Urinary bladder (tissue), 3 donors: ENCODE measurements at regions not wholly inside any gene's neighbourhood (a gene's known extent, or its start where the extent isn't known, plus 50 kb on each side); places are given as distances from the start of the nearest gene placed in this dataset.

Experiments used
- DNase-seq: peaks from one replicate; pipeline ENCODE4 v3.0.0-alpha.2; 2015; ENCODE audit errors: extremely low spot score
- H3K27ac ChIP-seq: one replicate; pipeline ENCODE4 v1.5.1; 2013; ENCODE audit warnings: low read depth, mild to moderate bottlenecking, moderate library complexity
- H3K36me3 ChIP-seq: one replicate; pipeline ENCODE4 v1.6.1; 2013; ENCODE audit warnings: mild to moderate bottlenecking, moderate library complexity; ENCODE audit not compliant: insufficient read depth
- H3K4me1 ChIP-seq: one replicate; pipeline ENCODE4 v1.6.1; 2013; ENCODE audit warnings: mild to moderate bottlenecking, moderate library complexity; ENCODE audit not compliant: insufficient read depth
- H3K4me3 ChIP-seq: one replicate; pipeline ENCODE4 v1.5.1; 2013; ENCODE audit warnings: low read depth, low read length
- WGBS: extraction: QIAGEN DNeasy Blood & Tissue Kit; methylation state at CpG from one replicate; pipeline ENCODE4 v1.1.7; 2013; 5-methylcytosine and 5-hydroxymethylcytosine counted together
- donor health status: healthy with polysubstance abuse.
- donor health status: healthy.

DNA sequence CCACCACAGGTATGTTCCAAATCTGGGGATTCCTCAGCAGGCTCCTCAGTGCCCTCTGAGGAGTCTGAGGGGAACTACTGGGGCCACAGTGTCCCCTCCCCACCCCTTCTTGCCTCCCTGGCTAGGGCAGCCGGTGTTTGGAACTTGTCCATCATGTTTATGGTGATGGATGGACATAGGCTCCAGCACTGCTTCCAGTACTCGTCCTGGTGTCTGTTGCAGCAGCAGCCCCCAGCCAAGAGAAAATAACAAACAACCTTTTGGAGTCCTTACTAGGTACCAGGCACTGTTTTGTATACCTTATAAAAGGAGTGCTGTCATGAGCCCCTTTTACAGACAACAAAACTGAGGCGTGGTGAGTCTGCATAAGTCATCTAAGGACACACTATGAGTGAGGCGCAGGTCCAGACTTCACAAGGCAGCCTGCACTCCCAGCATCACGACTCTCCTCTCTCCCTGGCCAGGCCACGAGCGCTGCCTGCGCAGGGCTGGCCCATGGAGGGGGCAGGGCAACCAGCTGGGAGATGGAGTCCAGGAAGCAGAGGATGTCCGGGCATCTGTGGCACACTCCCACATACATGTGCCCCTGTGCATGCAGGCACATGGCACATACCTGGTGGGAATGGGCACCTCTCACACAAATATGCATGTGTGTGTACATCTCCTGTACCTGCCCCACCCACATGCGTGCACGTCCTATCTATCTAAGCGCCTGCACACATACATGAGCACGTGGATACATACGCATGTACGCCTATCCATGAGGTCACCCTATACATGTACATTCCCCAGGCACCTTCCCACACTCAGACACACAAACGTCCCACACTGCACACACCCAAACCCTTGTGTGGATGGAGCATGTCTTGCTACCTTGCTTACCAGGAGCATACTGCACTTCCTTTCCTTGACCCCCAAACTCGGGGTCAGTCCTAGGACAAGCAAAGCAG lies 152.7 kb downstream of the VEGFA start:
- no peak overlapping the region for H3K4me3 ChIP-seq
- no peaks in the 10 kb centered on the region for H3K4me1 ChIP-seq
- 90% methylated on average over 17 of the region's 17 CpGs for WGBS
- H3K27ac ChIP-seq = no peak overlapping the region
- no peak for DNase-seq
- no peaks in the 10 kb centered on the region for H3K36me3 ChIP-seq

DNA sequence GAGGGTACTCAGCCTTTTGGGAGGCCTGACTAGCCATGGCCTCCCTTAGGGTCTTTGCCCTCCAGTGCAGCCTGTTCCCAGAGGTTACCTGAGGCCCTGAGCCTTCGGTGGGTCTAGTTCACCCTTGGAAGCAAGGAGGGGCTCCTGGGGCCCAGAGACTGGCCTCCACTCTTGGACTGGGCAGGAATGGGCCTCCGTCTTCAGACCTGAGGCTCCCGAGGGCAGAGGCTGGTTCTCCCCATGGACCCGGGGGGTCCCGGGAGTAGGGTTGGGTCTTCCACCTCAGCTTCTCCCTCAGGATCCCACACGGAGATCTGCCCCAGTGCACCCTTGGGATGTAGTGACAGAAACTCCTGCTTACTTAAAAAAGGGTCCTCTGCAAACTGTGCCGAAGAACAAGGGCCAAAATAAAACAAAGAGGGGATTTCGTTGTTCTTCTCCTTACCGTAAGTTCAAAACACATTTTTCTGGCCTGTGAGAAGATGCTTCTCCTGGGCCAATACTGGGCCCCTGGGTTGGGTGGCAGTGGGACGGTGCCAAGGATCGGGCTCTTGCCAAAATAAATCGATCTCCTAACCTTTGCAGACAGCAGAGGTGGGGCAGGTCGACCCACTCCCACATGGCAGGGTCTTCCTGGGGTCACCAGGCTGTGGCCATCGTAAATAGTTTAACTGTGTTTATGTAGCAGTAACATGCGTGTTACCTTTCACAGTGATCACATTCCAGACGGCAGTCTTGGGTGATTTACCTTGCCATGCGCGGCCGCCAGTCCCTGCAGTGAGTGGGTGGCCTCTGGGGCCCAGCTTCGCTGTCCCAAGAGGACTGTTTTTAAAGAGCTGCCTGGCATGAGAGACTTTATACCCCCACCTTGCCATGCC lies 151.8 kb downstream of the VEGFA start:
- H3K27ac ChIP-seq = no peak overlapping the region
- H3K4me3 ChIP-seq = no peak overlapping the region
- WGBS = 91% methylated on average over 20 of the region's 20 CpGs
- H3K4me1 ChIP-seq = no peaks in the 10 kb centered on the region
- no peaks in the 10 kb centered on the region for H3K36me3 ChIP-seq
- no peak for DNase-seq

DNA sequence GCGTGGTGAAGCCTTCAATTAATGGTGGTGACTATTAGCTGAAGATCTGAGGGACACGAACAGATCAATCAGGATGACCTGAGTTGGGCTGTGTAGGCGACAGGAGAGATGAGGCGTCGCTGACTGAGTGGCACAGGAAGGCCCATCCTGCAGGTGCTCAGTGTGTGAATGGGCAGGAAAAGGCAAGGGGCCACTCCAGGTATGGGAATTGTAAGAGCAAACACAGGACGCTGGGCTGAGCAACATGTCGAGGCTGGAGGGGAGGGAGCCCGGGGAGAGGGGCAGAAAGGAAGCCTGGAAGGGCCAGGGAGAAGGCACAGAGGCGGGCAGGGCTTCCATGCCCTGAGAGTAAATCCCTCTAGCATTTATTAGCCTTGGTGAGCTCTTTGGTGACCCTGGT lies 151.0 kb downstream of the VEGFA start:
- 91% methylated on average over 9 of the region's 9 CpGs for WGBS
- DNase-seq = no peak
- no peaks in the 10 kb centered on the region for H3K4me1 ChIP-seq
- no peak overlapping the region for H3K4me3 ChIP-seq
- H3K36me3 ChIP-seq = no peaks in the 10 kb centered on the region
- no peak overlapping the region for H3K27ac ChIP-seq

DNA sequence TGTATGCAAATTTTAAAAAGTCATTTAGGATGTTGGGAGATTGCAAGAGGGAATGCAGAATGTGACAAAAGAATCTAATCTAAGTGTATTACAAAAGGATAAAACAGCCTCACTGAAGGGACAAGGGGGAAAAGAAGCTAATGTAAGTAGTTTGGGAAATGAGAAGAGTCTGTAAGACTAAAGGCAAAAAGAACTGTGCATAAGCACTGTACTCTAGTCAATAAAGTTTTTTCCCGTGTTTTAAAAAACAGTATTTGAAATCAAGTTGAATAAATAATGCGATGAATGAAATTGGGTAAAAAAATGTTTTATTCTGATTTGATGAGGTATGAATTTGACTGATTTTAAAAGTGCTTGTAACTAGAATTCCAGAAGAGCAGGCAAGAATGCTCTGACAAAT lies 149.8 kb downstream of the VEGFA start:
- no peak overlapping the region for H3K4me3 ChIP-seq
- 95% methylated on average over 2 of the region's 2 CpGs for WGBS
- no peaks in the 10 kb centered on the region for H3K4me1 ChIP-seq
- H3K27ac ChIP-seq = no peak overlapping the region
- DNase-seq = no peak
- H3K36me3 ChIP-seq = no peaks in the 10 kb centered on the region

DNA sequence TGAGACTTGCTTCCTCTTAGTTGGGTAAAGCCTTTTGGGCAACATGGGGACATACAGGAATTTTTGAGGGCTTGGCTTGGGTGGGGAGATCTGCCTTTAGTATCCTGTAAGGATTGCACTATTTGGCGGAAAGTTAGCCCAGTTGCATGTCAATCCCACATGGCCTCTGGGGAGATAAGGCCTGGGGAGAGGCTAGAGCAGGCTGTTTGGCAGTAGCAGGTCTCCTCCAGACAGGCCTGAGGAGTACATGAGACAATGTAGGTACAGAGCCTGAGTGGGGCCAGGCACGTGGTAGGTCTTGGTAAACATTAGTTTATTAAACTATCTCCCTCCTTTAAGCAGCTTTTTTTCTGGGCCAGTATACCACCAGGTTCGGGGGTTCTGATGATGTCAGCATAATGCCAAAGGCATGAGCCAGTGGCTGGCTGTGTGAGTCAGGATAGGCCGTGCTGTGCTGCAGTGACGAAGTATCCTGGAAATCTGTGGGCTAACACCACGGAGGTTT lies 147.9 kb downstream of the VEGFA start:
- H3K36me3 ChIP-seq = no peaks in the 10 kb centered on the region
- H3K27ac ChIP-seq = peak overlapping the region; percentile 12
- H3K4me1 ChIP-seq = no peaks in the 10 kb centered on the region
- WGBS = 78% methylated on average over 6 of the region's 6 CpGs
- no peak overlapping the region for H3K4me3 ChIP-seq
- DNase-seq = no peak

DNA sequence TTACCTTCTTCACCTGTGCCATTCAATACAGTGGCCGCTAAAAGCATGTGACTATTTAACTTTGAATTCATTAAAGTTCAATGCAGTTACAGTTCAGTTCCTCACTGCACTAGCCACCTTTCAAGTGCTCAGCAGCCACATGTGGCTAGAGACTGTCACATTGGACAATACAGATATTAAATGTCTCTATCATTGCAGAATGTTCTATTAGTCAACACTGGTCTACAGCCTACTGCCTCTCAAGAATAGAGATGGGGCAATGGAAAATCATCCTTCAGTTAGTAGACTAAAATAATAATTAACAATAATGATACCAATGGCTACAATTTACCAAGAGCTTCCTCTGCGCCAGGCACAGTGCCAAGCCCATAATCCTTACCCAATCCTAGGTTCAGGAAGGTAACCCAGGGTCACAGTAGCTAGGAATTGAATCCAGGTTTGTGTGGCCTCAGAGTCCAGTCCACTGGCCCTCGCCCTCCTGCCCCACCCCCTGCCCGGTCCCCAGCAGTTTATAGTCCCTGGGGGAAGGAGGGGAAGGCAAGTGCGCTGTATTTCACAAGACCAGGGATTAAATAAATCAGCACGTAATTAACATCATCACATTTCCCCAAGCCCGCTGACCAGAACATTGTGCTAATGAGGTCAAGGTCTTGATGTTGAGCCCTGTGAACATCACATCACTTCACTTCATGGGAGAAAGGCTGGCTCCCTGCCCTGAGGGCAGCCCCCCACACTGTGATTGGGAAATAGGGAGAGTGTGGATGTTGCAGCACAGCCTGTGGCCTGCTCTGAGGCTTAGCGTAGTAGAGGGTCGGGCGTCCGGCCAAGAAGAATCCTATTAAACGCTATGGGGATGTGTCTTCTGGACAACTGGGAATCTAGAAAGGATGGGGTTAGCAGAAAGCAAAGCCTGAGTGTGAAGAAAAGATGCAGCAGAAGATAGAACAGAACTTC lies 147.2 kb downstream of the VEGFA start:
- Histone ChIP-seq H3K4me1 (no peaks in the 10 kb centered on the region), H3K36me3 (no peaks in the 10 kb centered on the region), H3K27ac (no peak overlapping the region), H3K4me3 (no peak overlapping the region)
- no peak for DNase-seq
- WGBS = 49% methylated on average over 12 of the region's 12 CpGs

DNA sequence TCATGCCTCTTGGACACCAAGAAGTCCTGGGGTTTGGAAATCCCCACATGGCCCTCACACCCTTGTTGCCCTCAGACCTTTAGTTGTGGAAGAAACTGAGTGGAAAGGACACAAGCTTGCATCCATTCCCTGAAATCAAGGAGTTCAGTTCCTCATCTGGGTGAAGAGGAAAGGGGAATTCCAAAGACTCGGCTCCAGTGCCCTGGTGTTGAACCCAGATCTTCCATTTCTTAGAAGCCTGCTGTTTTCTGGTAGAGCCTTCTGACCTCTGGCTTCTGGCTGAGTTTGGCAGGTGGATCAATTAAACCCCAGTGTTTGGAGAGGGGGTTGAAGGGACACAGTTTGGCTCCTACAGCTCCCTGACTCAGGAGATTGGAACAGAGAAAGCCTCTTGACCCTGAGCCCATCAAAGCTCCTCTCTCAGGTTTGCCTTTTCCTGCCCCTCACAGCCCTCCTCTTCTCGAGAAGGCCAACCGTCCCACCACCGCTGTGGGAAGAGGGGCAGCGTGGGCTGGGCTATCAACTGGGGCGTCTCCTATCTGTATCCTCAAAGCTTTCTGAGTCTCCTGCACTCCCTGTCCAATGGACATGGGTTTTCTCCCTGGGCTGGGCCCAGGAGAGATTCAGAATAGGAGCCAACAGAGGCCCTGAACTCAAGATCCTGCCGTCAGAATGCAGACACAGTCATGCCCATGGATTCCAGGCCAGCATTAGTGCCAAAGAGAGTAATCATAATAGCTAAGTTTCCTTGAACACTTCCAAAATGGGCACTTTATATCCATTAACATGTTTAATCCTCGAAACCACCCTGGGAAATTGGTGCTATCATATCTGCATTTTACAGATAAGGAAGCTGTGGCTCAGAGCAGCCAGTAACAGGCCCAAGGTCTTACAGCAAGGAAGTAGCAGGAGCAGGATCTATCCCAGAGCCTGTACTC lies 146.2 kb downstream of the VEGFA start:
- 91% methylated on average over 8 of the region's 8 CpGs for WGBS
- Histone ChIP-seq H3K27ac (no peak overlapping the region), H3K4me3 (no peak overlapping the region), H3K36me3 (no peaks in the 10 kb centered on the region), H3K4me1 (no peaks in the 10 kb centered on the region)
- DNase-seq = no peak

DNA sequence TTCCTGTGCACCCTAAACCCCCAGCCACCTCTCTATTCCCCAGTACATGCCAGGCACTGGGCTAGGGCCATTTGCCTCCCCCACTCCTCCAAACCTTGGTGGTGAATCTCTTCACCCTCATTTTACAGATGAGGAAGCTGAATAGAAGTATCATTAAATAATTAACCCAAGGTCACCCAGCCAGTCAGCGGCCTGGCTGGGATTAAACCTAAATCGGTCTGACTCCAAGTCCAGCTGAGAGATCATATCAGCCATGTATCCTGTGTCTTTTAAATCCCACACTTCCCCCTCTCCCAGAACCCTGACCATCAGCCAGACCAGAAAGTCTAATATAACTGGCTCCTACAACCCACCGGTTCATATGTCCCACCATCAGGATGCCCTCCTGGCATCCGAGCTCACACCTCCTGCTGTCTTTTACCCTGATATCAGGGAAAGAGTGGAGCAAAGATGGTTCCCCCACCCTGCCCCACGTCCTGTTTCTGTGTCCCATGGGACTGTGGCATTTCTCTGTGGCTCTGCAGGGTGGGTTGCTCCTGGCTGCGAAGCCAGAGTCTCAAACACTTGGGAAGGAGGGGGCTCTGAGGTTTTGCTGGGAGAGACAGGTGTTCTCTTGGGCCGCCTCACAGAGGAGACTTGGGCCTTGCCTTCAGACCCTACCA lies 145.3 kb downstream of the VEGFA start:
- no peak for DNase-seq
- Histone ChIP-seq H3K4me1 (no peaks in the 10 kb centered on the region), H3K27ac (no peak overlapping the region), H3K4me3 (no peak overlapping the region), H3K36me3 (no peaks in the 10 kb centered on the region)
- 93% methylated on average over 7 of the region's 7 CpGs for WGBS

DNA sequence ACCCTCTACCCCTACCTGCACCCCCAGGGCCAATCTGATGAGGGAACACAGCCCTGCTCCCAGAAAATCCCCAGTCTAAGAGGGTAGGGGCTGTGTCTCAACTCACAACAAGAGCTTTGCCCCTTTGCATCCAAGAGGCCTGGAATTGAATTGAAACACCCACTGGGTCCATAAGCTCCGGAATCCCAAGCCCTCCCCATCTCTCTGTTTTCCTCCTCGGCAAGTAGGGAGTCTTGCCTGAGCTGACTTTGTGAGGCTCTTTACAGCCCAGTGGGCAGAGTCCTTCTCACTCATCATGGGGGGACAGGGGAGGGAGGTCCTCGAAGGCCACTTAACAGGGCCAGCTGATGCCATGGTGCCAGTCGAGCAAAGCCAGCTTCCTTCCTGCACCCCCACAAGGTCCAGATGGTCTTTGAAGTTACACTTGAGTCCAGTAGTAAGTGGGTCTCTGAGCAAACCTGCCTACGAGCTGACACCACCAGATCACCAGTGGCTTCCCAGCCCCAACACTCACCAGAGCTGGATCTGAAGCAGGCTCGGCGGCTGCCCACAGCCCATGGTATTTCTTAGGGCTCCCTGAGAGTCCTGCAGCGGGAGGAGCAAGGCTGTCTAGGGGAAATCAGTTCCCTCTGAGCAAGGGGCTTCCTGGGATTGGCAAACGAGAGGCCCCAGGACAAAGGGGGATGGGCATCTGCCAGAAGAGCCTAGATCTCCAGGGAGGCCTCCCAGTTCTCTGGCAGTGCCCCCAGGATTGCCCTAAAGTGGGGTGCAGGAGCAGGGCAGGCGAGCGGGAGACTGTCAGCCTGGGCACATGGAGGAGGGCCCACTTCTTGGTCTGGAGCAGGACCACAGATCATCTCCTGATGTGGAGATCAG lies 144.5 kb downstream of the VEGFA start:
- Histone ChIP-seq H3K36me3 (no peaks in the 10 kb centered on the region), H3K27ac (no peak overlapping the region), H3K4me1 (no peaks in the 10 kb centered on the region), H3K4me3 (no peak overlapping the region)
- no peak for DNase-seq
- 93% methylated on average over 11 of the region's 11 CpGs for WGBS

DNA sequence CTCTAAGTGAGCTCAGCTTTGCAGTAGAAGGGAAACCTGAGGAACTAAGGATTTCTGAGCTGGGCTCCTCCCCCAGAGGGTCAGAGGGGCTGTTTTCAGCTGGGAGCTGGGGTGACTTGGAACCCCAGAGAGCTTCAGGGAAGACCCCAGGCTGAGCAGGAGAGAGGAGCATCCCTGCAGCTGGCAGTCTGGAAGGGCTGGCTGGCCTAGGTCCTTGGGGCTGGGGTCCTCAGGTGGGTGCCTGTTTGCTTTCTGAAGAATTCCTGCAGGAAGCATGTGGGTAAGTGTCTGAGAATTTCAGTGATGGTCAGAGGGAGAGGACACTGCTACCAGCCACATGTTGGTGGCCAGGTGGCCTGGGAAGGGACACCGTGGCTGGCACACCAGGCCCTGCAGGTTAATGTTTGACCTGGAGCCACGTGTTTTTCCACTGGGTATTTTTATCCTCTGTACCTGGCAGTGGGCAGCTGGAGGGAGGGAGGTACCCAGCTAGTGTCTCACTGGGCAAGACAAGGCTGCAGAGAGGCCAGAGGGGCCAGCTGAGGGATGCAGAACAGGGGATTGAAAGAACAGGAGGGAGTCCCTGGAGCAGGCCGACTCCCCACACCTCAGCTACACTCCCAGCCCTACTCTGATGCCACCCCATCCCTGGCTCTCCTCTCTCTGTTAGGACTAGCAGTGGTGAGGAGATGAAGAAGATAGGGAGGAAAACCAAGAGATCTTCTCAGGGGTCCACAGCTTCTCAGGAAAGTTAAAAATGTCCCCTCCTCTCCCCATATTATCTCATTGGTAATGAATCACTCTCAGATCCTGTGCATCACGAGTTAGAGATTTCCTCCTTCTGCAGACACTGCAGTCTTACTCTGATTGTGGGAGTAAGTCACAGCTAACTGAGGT lies 143.6 kb downstream of the VEGFA start:
- Histone ChIP-seq H3K36me3 (no peaks in the 10 kb centered on the region), H3K27ac (no peak overlapping the region), H3K4me3 (no peak overlapping the region), H3K4me1 (no peaks in the 10 kb centered on the region)
- no peak for DNase-seq
- WGBS = 88% methylated on average over 4 of the region's 4 CpGs
